ENCODE measurements at regions not wholly inside any gene's neighbourhood (a gene's known extent, or its start where the extent isn't known, plus 50 kb on each side); places are given as distances from the start of the nearest gene placed in this dataset.
A peak's percentile ranks its signal among the peaks of the same experiment; 100 is the strongest.
"Not testable (repeated sequence)": the region's sequence is repeated elsewhere in the genome, so short reads cannot be mapped to it uniquely, and the experiment has no call there.

DNA sequence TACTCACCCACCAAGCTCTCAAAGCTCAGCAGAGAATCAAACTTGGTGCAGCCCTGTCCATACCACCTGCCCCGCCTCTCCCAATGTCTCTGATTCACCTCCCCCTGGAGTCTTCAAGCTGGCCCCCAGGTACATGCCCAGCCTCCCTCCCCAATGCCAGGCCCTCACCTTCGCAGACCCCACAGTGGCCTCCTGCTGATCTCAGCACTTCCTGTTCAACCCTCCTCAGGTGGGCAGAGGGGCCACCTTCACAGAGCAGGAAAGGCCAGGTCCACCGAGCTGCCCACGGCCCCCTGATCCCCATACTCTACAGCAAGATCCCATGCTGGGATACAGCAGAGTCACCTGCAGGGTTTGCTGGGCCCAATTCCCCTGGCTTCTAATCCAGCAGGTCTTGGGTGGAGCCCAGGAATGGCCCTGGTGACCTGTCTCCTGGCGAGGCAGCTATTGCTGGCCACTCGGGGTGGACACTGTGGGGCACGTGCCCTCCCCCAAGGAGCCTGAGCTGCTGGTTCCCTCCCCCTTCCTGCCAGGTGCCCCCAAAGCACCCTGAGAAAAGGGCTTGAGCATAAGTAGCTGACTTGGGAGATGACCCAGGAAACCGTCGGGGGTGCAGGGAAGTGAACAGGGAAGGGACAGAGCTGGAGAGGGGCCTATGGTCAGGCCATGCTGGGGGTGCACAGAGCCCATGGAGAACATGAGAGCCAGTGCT is 150.7 kb downstream of the BRD1 start:
- DNase-seq, result no peak

DNA sequence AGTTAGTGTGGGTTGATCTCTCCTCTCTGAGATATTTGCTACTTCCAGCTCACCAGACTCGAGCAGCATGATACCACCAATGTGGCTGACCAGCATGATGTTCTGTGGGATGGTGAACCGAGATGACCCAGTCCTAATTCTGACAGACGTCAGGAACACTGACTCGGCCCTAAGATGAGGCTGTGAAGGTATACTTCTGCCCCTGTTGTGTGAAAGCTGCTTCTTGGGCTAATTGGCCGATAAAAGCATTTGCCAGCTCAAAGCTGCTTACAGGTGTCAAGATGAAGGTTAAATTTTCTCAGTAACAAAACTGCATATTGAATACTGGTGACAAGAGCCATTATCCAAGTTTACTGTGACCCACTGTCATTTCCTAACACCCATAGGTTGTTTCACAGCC is 151.4 kb downstream of the BRD1 start:
- no peak for DNase-seq

- no peak for DNase-seq
Observed at GRCh38 chr22:49674479-49675050, 153.1 kb downstream of the BRD1 start.

DNA sequence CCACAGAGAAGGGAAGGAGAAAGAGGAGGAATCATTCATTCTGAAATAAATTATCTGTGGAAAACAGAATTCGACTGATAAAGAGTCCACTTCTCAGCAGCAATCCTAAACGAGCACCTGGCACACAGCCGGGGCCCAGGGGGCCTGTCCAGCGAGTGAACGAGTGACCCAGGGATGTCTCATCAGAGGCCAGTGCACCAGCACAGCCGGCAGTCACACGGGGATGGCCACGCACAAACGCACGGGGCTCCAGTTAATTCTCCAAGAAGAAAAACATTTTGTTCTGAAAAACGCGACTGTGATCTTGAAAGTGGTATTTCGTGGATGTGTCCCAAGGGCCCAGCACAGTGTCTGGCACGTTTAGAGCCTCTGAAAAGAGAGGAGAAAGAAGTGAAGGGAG is 154.6 kb downstream of the BRD1 start:
- no peak for DNase-seq

GRCh38 chr22:49672014-49672516 is 155.6 kb downstream of the BRD1 start:
- DNase-seq, result no peak

DNA sequence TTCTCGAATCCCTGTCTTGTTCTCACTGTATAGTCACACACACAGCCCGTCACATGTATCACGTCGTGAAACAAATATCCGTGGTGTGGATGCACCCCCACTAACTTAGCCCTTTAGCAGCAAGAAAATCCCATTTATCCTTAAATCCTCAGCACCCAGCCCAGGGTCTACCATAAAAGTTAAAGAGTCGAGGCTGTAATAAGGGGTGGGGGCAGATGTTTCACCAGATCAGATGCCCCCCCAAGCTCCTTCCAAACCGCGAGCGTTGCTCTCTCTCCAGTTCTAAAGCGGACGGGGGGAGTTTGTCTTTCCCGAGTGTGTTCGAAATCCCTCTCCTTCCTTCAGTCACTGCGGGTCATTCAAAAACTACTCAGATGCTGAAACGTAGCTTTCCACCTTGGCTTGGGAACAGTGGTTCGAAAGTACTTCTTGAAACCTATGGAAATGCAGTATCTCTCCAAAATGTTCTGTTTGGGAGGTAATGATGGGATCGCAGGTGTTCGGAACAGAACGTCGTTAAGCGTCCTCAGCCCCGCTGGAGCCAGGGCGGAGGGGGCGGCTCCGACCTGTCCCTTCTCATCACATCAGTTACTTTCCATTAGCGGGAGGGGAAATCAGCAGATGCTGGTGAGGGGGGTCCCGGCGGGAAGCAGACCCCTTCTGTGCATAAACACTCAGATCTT is 156.2 kb downstream of the BRD1 start:
- DNase-seq, result no peak

DNA sequence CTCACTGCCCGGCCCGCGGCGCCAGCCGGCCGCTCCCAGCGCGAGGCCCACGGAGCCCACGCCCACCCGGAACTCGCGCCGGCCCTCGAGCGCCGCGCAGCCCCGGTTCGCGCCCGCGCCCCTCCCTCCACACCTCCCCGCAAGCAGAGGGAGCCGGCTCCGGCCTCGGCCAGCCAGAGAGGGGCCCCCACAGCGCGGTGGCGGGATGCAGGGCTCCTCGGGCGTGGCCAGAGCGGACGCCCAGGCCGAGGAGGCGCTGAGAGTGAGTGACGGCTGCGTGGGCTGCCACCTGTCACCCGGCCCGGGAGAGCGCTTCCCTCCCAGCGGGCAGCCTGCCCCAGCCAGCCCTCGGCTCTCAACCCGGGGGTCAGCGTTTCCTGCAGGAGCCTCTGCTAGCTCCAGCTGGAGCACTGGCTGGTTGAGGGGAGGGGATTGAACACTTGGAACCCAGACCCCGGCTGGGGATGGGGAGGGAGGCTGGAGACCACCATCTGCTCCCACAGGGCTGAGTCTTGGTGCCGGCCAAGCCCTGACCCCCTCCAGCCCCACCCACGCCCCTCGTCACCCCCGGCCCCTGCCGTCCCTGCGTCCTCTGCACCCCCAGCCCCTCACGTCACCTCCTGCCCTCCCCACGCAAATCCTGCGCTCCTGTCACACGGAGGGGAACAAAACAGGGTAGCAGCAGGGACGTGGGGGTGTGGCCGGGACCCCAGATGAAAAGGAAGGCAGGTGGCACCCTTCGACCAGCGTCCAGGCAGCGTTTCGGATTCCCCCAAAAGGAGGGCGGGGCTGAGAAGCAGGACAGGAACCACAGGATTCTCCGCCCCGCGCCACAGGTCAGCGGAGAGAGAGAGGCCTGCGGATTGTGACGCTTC is 157.0 kb downstream of the BRD1 start:
- DNase-seq, result no peak

DNA sequence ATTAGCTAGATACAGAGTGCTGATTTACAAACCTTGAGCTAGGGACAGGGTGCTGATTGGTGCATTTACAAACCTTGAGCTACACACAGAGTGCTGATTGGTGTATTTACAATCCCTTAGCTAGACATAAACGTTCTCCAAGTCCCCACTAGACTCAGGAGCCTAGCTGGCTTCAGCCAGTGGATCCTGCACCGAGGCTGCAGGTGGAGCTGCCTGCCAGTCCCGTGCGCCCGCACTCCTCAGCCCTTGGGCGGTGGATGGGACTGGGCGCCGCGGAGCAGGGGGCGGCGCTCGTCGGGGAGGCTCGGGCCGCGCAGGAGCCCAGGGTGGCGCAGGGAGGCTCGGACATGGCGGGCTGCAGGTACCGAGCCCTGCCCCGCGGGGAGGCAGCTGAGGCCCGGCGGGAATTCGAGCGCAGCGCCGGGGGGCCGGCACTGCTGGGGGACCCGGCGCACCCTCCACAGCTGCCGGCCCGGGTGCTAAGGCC is 157.7 kb downstream of the BRD1 start:
- not testable (repeated sequence) for DNase-seq

GRCh38 chr22:49669427-49669968 is 158.2 kb downstream of the BRD1 start:
- DNase-seq, result not testable (repeated sequence)

DNA sequence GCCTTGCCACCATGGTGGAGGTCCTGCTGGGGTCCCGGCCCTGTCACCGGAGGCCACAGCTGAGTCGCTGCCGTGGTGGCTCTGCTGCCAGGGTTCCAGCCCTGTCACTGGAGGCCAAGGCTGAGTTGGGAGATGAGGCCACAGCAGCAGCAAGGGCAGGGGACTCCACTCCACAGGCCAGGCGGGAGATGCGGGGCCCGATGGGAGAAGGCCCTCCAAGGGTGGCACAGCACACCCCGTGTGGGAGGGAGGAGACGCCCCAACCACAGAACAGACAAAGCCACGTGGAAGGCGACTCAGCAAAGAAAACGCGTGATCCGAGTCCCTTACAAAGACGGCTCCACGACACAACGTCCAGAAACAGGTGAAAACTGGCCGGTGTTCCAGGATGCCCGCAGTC is 159.3 kb downstream of the BRD1 start:
- DNase-seq, result no peak

DNA sequence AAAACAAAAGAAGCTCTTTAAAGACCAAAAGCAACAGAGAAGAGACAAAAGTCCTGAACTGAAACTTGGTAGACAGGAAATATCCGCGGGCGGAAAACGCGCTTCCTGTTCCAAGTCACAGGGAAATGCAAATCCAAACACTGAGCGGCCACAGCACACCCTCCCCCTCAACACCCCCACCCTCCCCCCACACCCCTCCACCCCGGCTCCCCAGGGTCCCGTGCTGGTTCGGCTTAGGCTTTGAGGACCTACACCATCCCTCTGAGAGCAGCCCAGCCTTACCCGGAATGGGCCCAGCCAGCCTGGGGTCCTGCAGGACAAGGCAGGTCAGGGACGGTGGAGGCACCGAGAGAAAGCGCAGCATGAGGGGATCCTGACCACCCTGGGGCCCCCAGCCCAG is 160.4 kb downstream of the BRD1 start:
- no peak for DNase-seq

- DNase-seq, result no peak
Observed at GRCh38 chr22:49666146-49666809, 161.4 kb downstream of the BRD1 start.

DNA sequence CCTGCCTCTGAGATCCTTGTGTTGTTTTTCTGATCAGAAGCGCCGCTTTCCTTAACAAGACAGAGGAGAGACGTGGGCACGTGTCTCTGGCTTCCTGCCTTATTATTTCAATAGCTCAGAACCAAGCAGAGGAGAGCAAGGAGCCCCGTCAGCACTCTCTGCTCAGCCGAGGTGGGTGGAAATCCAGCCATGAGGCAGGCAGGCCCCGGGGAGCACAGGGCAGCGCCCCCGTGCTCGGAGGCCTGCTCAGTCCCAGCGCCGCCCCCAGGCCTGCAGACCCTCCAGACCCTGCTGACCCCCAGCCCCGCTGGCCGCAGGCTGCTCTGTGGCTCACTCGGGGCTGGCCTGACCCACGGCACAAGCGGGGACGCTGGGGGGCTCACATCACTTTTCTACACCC is 162.8 kb downstream of the BRD1 start:
- no peak for DNase-seq

DNA sequence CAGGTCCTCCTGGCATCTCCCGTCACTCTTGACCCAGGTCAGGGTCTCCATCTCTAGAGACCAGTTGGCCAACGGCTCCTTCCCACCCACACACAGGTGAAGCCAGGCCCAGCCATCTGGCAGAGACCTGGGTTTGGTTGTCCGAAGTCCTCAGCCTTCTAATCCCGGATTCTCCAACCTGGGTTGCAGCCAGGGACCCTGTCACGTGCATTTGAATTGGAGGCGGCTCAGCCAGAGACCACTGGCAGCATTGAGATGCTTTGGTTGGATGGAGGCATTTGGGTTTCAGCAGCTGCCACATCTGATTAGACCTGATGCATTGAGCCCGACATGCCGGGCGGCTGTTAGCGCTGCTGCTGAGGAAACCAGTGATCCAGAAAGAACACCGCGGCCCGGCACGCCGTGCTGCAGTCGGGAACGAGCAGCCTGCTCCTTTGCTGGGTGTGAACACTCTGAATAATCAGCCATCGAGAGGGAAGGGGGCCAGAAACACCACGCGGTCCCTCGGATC is 163.2 kb downstream of the BRD1 start:
- peak in 15 of 51 donors; percentile 4 to 79 (median 25) for DNase-seq

DNA sequence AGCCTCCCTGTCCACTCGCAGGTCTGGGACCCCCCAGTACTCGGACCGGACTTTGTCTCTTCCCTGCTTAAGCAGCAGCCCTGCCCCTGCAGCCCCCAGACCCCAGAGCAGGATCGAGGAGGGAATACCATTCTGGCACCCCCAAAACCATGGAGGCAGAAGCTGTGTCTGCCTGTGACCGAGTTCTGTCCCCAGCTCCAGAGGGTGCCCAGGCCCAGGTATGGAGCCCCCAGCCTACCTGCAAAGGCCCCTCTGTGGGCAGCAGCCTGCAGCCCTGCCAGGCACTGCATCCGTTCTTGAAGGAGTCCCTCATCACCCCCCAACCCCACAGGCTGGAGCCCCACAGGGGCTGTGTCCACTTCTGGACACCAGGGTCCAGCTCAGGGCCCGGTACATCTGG is 163.8 kb downstream of the BRD1 start:
- no peak for DNase-seq

- DNase-seq, result no peak
Observed at GRCh38 chr22:49663311-49663711, 164.4 kb downstream of the BRD1 start.

DNA sequence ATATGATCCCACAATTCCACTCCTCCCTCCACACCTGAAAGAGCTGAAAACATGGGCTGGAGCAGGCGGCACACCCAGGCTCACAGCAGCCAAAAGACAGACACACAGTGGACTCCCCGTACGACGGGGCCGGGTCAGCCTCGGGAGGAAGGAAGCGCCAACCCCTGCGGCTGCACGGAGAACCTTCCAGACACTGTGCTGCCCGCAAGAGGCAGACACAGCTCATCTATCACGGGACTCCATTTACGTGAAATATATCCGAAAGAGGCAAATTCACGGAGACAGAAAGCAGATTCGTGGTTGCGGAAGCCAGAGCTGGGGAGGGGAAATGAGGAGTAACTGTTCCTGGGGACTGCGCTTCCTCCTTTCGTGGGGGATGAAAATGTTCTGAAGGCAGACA is 165.0 kb downstream of the BRD1 start:
- DNase-seq, result no peak

- DNase-seq, result no peak
Observed at GRCh38 chr22:49660794-49661781, 166.6 kb downstream of the BRD1 start.

- DNase-seq, result no peak
Observed at GRCh38 chr22:49660321-49660720, 167.4 kb downstream of the BRD1 start.

Measured in hypothalamus (tissue), 51 donors.